AG09319 (cell line): ENCODE measurements at regions not wholly inside any gene's neighbourhood (a gene's known extent, or its start where the extent isn't known, plus 50 kb on each side); places are given as distances from the start of the nearest gene placed in this dataset.
"Not testable (repeated sequence)": the region's sequence is repeated elsewhere in the genome, so short reads cannot be mapped to it uniquely, and the experiment has no call there.

Experiments used
- DNase-seq: peaks from one replicate; pipeline ENCODE4 v3.0.0-alpha.2; 2010; ENCODE audit warnings: low read depth; ENCODE audit errors: extremely low read depth
- TF ChIP-seq, protein P1 (sequence below): IDR thresholded peaks from 2 replicates; pipeline ENCODE4 v1.5.1; 2011; ENCODE audit warnings: low read depth, mild to moderate bottlenecking, inconsistent platforms, low read length, moderate library complexity

DNA sequence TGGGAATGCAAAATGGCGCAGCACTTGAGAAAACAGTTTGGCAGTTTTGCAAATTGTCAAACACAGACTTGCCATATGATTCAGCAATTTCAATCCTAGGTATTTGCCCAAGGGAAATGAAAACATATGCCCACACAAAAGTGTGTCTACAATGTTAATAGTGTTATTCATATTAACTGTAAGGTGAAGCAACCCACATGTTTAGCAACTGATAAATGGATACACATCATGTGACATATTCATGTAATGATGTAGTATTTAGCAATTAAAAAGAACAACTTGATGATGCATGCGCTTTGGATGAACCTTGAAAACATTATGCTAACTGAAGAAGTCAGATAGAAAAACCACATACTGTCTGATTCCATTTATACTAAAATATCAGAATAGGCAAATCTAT lies 539.0 kb upstream of the PPP2R3A start:
- TF ChIP-seq, protein P1, sequence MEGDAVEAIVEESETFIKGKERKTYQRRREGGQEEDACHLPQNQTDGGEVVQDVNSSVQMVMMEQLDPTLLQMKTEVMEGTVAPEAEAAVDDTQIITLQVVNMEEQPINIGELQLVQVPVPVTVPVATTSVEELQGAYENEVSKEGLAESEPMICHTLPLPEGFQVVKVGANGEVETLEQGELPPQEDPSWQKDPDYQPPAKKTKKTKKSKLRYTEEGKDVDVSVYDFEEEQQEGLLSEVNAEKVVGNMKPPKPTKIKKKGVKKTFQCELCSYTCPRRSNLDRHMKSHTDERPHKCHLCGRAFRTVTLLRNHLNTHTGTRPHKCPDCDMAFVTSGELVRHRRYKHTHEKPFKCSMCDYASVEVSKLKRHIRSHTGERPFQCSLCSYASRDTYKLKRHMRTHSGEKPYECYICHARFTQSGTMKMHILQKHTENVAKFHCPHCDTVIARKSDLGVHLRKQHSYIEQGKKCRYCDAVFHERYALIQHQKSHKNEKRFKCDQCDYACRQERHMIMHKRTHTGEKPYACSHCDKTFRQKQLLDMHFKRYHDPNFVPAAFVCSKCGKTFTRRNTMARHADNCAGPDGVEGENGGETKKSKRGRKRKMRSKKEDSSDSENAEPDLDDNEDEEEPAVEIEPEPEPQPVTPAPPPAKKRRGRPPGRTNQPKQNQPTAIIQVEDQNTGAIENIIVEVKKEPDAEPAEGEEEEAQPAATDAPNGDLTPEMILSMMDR: no peak
- DNase-seq: no peak

DNA sequence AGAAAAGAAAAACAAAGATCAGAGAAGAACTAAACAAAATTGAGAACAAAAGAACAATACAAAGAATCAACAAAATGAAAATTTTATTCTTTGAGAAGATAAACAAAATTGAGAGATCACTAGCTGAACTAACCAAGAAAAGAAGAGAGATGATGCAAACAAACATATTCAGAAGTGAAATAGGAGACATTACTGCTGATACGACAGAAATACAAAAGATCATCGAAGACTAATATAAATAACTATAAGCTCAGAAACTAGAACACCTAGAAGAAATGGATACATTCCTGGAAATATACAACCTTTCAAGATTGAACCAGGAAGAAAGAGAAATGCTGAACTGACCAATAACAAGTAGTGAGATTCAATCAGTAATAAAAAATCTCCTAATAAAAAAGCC lies 533.1 kb upstream of the PPP2R3A start:
- TF ChIP-seq, protein P1: no peak
- DNase-seq: no peak

GRCh38 chr3:135438889-135439597 lies 526.5 kb upstream of the PPP2R3A start:
- DNase-seq: not testable (repeated sequence)

DNA sequence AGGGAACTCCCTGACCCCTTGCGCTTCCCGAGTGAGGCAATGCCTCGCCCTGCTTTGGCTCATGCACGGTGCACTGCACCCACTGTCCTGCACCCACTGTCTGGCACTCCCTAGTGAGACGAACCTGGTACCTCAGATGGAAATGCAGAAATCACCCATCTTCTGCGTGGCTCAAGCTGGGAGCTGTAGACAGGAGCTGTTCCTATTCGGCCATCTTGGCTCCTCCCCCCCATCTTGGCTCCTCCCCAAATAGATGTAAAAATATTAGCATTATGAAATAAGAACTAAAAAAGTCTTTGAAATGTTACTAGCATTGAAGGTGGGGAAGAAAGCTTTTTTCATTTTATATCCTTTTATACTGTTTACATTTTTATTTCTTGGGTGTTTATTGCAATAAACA lies 525.9 kb upstream of the PPP2R3A start:
- not testable (repeated sequence) for DNase-seq

- DNase-seq: no peak
- TF ChIP-seq, protein P1: no peak
Observed at GRCh38 chr3:135440233-135440632, 525.3 kb upstream of the PPP2R3A start.

DNA sequence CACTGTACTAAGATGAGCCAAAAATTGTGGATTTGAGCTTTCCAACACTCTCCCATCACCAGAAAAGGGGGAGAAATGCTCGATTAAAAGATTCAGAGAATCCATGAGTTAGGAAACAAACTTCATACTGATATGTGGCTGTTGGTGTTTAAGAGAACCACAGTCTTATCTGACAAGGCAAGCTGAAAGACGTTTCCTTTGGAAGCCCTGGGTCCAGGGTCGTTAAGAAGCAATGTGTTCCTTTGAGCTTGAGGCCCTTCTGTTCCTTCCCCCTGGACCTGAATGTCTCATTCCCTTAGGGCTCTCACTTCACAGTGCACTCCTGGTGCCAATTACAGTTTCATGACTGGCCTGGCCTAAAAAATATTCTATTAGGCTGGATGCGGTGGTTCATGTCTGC lies 524.8 kb upstream of the PPP2R3A start:
- TF ChIP-seq, protein P1: no peak
- DNase-seq: no peak

GRCh38 chr3:135444058-135444457 lies 521.5 kb upstream of the PPP2R3A start:
- TF ChIP-seq, protein P1: no peak
- DNase-seq: no peak

DNA sequence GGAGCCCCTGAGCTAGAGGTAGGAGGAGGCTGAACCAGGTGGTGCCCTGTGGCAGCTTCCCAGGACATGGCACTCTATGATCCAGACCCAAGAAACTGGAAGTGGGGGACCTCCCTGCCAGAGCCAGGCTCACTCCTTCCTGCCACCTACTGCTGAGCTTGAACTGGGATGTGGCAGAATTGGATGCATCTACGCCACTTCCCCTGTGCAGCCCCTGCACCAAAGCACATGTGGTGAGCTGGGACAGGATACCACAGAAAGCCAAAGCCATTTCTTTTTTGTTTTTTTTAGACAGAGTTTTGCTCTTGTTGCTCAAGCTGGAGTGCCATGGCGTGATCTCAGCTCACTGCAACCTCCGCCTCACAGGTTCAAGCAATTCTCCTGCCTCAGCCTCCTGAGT lies 518.0 kb upstream of the PPP2R3A start:
- TF ChIP-seq, protein P1: no peak
- DNase-seq: no peak
